ENCODE measurements at regions not wholly inside any gene's neighbourhood (a gene's known extent, or its start where the extent isn't known, plus 50 kb on each side); places are given as distances from the start of the nearest gene placed in this dataset.

- no peak for TF ChIP-seq CTCF (conservative IDR thresholded peaks at IDR 0.05; ENCODE audit: low read depth)
- H3K27ac ChIP-seq = no peak overlapping the region
- no peak for DNase-seq (ENCODE audit: low spot score)
- CTCF ChIA-PET = no interaction called here
- POLR2A ChIA-PET (ENCODE audit: low non-redundant PET) = no interaction called here
These were observed 478.1 kb upstream of the CDH9 start for GRCh38 chr5:27516437-27516836.

- H3K27ac ChIP-seq = no peak overlapping the region
- CTCF ChIA-PET = no interaction called here
- TF ChIP-seq CTCF (conservative IDR thresholded peaks at IDR 0.05; ENCODE audit: low read depth) = no peak
- DNase-seq (ENCODE audit: low spot score) = no peak
- POLR2A ChIA-PET (ENCODE audit: low non-redundant PET) = no interaction called here
These were observed 472.7 kb upstream of the CDH9 start for GRCh38 chr5:27511061-27511460.

GRCh38 chr5:27503813-27504212, 465.4 kb upstream of the CDH9 start:
- no peak for DNase-seq (ENCODE audit: low spot score)
- ChIA-PET CTCF (no interaction called here), POLR2A (ENCODE audit: low non-redundant PET) (no interaction called here)
- no peak overlapping the region for H3K27ac ChIP-seq
- TF ChIP-seq CTCF (conservative IDR thresholded peaks at IDR 0.05; ENCODE audit: low read depth) = no peak

GRCh38 chr5:27502236-27502635, 463.9 kb upstream of the CDH9 start:
- POLR2A ChIA-PET (ENCODE audit: low non-redundant PET) = no interaction called here
- no peak for TF ChIP-seq CTCF (conservative IDR thresholded peaks at IDR 0.05; ENCODE audit: low read depth)
- H3K27ac ChIP-seq = no peak overlapping the region
- CTCF ChIA-PET = interaction anchor here (0.9 kb wide), 1 partner anchor 378 kb away, joined by 3 read pairs; no protein-coding TSS in a partner anchor
- DNase-seq (ENCODE audit: low spot score) = no peak

GRCh38 chr5:27497491-27497890, 459.1 kb upstream of the CDH9 start:
- TF ChIP-seq CTCF (conservative IDR thresholded peaks at IDR 0.05; ENCODE audit: low read depth) = no peak
- CTCF ChIA-PET = interaction anchor here (0.6 kb wide), 1 partner anchor 595 kb away, joined by 3 read pairs; no protein-coding TSS in a partner anchor
- DNase-seq (ENCODE audit: low spot score) = no peak
- POLR2A ChIA-PET (ENCODE audit: low non-redundant PET) = no interaction called here
- H3K27ac ChIP-seq = no peak overlapping the region

- DNase-seq (ENCODE audit: low spot score) = peak; percentile 78
- ChIA-PET POLR2A (ENCODE audit: low non-redundant PET) (no interaction called here), CTCF (no interaction called here)
- H3K27ac ChIP-seq = no peak overlapping the region
- no peak for TF ChIP-seq CTCF (conservative IDR thresholded peaks at IDR 0.05; ENCODE audit: low read depth)
These were observed 456.5 kb upstream of the CDH9 start for GRCh38 chr5:27494887-27495286.
